AG04450 (cell line): ENCODE measurements at regions not wholly inside any gene's neighbourhood (a gene's known extent, or its start where the extent isn't known, plus 50 kb on each side); places are given as distances from the start of the nearest gene placed in this dataset.

Experiments
- CTCF ChIA-PET: fragments of 300-600, 350-600 bp; formaldehyde crosslinking; extraction: SDS; loops from one replicate; lab custom pipeline; 2022; ENCODE audit warnings: antibody characterized with exemption, inconsistent platforms; lab: Charles Lee
- POLR2A ChIA-PET: fragments of 350-600 bp; formaldehyde crosslinking; extraction: SDS; loops from one replicate; lab custom pipeline; 2021; ENCODE audit warnings: antibody characterized with exemption, inconsistent platforms; lab: Yijun Ruan, JAX
- DNase-seq: peaks from one replicate; pipeline ENCODE4 v3.0.0-alpha.2; 2011; ENCODE audit warnings: low read depth, low spot score
- H3K27ac ChIP-seq: one replicate; pipeline ENCODE4 v1.5.1; 2012; ENCODE audit warnings: low read depth, low read length, control low read depth
- H3K27me3 ChIP-seq: one replicate; pipeline ENCODE4 v1.6.0; 2012; ENCODE audit warnings: low read length; ENCODE audit not compliant: control insufficient read depth, insufficient read depth
- H3K4me3 ChIP-seq: 2 replicates; pipeline ENCODE4 v1.5.1; 2011; ENCODE audit warnings: mild to moderate bottlenecking, low read depth, low read length, control low read depth
- H3K9me3 ChIP-seq: 2 replicates; pipeline ENCODE4 v1.5.1; 2012; ENCODE audit warnings: low read length; ENCODE audit not compliant: control insufficient read depth, insufficient read depth
- TF ChIP-seq, protein P1 (sequence below): IDR thresholded peaks from 2 replicates; pipeline ENCODE4 v1.5.1; 2011; ENCODE audit warnings: low read depth, low read length, control low read depth, inconsistent platforms

DNA sequence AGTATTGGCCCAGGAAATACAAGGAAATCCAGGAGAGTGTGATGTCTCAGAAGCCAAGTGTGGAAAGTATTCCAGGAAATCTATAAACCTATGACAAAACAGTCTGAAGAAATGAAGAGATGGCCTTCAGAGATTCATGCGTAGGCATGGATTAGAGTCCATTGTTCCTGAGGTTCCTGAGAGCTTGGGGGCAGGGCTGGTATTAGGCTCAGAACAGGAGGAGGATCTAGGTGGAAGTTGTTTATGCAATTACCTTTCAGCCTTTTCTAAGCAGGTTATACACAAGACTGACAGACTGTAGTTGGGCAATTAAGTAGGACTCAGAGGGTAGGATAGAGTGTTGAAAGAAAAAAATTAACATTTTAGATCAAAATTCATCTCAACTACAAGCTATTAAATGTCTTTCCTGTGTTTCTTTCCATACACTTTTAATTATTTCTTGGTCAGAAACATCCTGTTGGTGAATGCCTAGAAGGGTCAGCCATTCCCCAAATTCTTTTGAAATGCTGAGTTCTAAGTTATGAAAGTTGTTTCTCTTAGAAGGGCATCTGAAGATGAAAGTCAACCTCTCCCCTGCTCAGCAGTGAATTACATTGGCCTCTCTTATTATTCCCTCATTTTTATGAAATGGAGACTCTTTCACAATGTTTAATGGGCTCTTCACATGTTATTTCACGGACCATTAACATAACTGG is 201.2 kb upstream of the MYLIP start:
- ChIA-PET POLR2A (no interaction called here), CTCF (no interaction called here)
- H3K27me3 ChIP-seq: no peaks in the 10 kb centered on the region
- TF ChIP-seq, protein P1, sequence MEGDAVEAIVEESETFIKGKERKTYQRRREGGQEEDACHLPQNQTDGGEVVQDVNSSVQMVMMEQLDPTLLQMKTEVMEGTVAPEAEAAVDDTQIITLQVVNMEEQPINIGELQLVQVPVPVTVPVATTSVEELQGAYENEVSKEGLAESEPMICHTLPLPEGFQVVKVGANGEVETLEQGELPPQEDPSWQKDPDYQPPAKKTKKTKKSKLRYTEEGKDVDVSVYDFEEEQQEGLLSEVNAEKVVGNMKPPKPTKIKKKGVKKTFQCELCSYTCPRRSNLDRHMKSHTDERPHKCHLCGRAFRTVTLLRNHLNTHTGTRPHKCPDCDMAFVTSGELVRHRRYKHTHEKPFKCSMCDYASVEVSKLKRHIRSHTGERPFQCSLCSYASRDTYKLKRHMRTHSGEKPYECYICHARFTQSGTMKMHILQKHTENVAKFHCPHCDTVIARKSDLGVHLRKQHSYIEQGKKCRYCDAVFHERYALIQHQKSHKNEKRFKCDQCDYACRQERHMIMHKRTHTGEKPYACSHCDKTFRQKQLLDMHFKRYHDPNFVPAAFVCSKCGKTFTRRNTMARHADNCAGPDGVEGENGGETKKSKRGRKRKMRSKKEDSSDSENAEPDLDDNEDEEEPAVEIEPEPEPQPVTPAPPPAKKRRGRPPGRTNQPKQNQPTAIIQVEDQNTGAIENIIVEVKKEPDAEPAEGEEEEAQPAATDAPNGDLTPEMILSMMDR: no peak
- no peaks in the 10 kb centered on the region for H3K9me3 ChIP-seq
- DNase-seq: no peak
- H3K27ac ChIP-seq: no peak overlapping the region
- H3K4me3 ChIP-seq: no peak overlapping the region

DNA sequence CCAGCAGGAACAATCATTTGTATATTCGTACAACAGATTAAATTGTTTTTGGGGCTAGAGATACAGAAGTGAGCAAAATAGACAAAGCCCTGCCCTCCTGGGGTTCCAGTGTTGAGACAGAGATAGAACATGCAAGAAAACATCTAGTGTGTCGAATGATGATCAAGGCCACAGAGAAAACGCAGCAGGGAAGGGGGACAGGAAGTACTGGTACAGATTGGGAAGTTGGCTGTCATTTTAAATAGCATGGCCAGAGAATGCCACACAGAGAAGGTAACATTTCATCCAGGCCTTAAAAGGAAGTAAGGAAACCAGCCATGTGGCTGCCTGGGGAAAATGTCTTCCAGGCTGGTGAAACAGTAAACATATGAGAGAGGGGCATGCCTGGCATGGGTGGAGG is 202.6 kb upstream of the MYLIP start:
- H3K27ac ChIP-seq: no peak overlapping the region
- H3K9me3 ChIP-seq: no peaks in the 10 kb centered on the region
- no peak overlapping the region for H3K4me3 ChIP-seq
- CTCF ChIA-PET: no interaction called here
- no peak for DNase-seq
- TF ChIP-seq, protein P1: no peak
- no peaks in the 10 kb centered on the region for H3K27me3 ChIP-seq
- POLR2A ChIA-PET: no interaction called here

DNA sequence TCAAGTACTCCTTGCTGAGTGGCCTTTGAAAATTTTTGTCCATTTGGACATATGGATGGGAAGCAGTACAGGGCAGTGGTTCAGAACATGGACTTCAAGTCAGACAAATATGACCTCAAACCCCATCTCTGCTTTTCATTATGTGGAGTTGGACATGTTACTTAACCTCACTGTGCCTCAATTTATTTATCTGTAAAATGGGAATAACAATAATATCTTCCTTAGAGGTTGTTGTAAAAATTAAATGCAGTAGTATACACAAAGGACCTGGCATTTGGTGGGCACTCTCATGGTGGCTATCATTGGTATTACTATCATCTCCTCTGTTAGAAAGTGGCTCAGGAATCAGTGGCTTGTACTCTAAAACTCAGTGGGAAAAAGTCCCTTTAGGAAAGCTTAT is 204.0 kb upstream of the MYLIP start:
- CTCF ChIA-PET: no interaction called here
- Histone ChIP-seq H3K27me3 (no peaks in the 10 kb centered on the region), H3K4me3 (no peak overlapping the region), H3K9me3 (no peaks in the 10 kb centered on the region), H3K27ac (no peak overlapping the region)
- no peak for DNase-seq
- POLR2A ChIA-PET: no interaction called here
- TF ChIP-seq, protein P1: no peak

DNA sequence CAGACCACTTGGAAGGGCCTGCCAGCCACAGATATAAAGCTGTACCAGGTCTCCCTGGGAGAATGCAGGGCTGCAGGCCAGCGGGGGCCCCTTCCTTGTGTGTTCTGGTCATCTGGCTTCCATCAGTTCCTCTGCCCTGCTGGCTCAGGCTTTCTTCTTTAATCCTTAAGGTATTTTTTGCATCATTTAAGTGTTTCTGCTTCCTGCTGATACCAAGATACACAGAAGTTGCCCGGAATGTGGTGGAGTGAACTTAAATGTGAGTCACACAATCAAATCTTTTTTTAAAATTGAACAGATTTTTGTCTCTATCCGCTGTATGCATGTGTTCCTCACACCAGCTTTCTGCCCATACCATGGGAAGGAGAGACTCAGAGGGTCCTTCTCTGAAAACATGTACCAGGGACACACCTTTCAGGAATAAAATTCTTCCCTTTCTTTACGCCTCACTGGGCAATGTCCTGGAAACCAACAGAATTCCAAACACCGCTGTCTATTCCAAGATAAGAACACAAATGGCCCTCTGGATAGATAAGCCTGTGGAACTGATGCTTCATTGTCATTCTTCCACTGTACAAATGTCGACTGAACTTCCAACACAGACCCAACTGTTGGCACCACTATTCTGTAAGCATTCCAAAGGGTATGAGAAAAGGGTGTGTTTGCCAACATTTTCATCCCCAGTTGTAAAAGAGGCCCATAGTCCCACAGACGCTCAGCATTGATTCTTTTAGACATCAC is 206.2 kb upstream of the MYLIP start:
- POLR2A ChIA-PET: no interaction called here
- CTCF ChIA-PET: no interaction called here
- H3K27ac ChIP-seq: no peak overlapping the region
- TF ChIP-seq, protein P1: no peak
- H3K27me3 ChIP-seq: no peaks in the 10 kb centered on the region
- DNase-seq: no peak
- no peak overlapping the region for H3K4me3 ChIP-seq
- H3K9me3 ChIP-seq: no peaks in the 10 kb centered on the region

DNA sequence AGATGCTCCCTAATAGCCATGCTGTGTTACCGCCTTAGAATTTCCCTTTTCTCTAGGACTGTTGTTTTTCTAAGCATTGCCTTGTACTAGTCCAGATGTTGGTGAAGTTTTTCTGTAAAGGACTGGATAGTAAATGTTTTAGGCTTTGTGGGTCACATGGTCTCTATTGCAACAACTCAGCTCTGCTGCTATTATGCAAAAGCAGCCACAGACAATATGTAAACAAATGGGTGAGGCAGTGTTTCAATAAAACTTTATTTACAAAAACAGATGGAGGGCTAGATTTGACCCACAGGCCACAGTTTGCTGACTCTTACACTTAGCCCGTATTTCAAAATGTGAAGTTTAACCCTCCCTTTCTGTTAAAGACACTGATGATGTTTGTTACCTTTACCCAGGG is 207.6 kb upstream of the MYLIP start:
- CTCF ChIA-PET: no interaction called here
- H3K4me3 ChIP-seq: no peak overlapping the region
- no peak for DNase-seq
- H3K9me3 ChIP-seq: no peaks in the 10 kb centered on the region
- no peaks in the 10 kb centered on the region for H3K27me3 ChIP-seq
- TF ChIP-seq, protein P1: no peak
- H3K27ac ChIP-seq: no peak overlapping the region
- POLR2A ChIA-PET: no interaction called here
